Inflammatory macrophage (primary cell): ENCODE measurements at regions not wholly inside any gene's neighbourhood (a gene's known extent, or its start where the extent isn't known, plus 50 kb on each side); places are given as distances from the start of the nearest gene placed in this dataset.
"Not testable (repeated sequence)": the region's sequence is repeated elsewhere in the genome, so short reads cannot be mapped to it uniquely, and the experiment has no call there.

Experiments used
- DNase-seq, 2 donors: peaks; one replicate each; pipeline ENCODE4 v3.0.0-alpha.2; 2020 to 2022

- DNase-seq: no peak
These were observed 375.6 kb downstream of the OSTF1 start for GRCh38 chr9:75463871-75464270.

GRCh38 chr9:75464726-75465125, 376.4 kb downstream of the OSTF1 start:
- DNase-seq: no peak

GRCh38 chr9:75467142-75467541, 378.8 kb downstream of the OSTF1 start:
- no peak for DNase-seq

GRCh38 chr9:75471549-75472114, 383.3 kb downstream of the OSTF1 start:
- DNase-seq: no peak

GRCh38 chr9:75482566-75482965, 394.3 kb downstream of the OSTF1 start:
- no peak for DNase-seq

GRCh38 chr9:75483636-75484035, 395.3 kb downstream of the OSTF1 start:
- no peak for DNase-seq

GRCh38 chr9:75487856-75488718, 399.8 kb downstream of the OSTF1 start:
- no peak for DNase-seq

- DNase-seq: no peak
These were observed 400.4 kb downstream of the OSTF1 start for GRCh38 chr9:75488719-75489110.

GRCh38 chr9:75490326-75490725, 400.1 kb upstream of the PCSK5 start:
- DNase-seq: no peak

- DNase-seq: no peak
These were observed 398.9 kb upstream of the PCSK5 start for GRCh38 chr9:75491533-75491932.

GRCh38 chr9:75499812-75500211, 390.7 kb upstream of the PCSK5 start:
- DNase-seq: peak; percentile 14 to 63

GRCh38 chr9:75500479-75500878, 390.0 kb upstream of the PCSK5 start:
- DNase-seq: peak in 1 of 2 donors; percentile 46

GRCh38 chr9:75500940-75501339, 389.5 kb upstream of the PCSK5 start:
- DNase-seq: not testable (repeated sequence)

- DNase-seq: peak; percentile 34 to 70
These were observed 385.8 kb upstream of the PCSK5 start for GRCh38 chr9:75504721-75505120.

- DNase-seq: peak in 1 of 2 donors; percentile 62
These were observed 384.8 kb upstream of the PCSK5 start for GRCh38 chr9:75505654-75506053.

GRCh38 chr9:75529463-75529862, 361.0 kb upstream of the PCSK5 start:
- no peak for DNase-seq

- DNase-seq: no peak
These were observed 358.9 kb upstream of the PCSK5 start for GRCh38 chr9:75531588-75531987.

- no peak for DNase-seq
These were observed 358.0 kb upstream of the PCSK5 start for GRCh38 chr9:75532233-75533050.

- no peak for DNase-seq
These were observed 350.9 kb upstream of the PCSK5 start for GRCh38 chr9:75539523-75539922.

- no peak for DNase-seq
These were observed 350.3 kb upstream of the PCSK5 start for GRCh38 chr9:75540185-75540584.

- no peak for DNase-seq
These were observed 348.7 kb upstream of the PCSK5 start for GRCh38 chr9:75541734-75542133.

GRCh38 chr9:75544815-75545214, 345.7 kb upstream of the PCSK5 start:
- DNase-seq: no peak

- no peak for DNase-seq
These were observed 345.2 kb upstream of the PCSK5 start for GRCh38 chr9:75545287-75545686.
